Sigmoid colon (tissue), 4 donors: ENCODE measurements at regions not wholly inside any gene's neighbourhood (a gene's known extent, or its start where the extent isn't known, plus 50 kb on each side); places are given as distances from the start of the nearest gene placed in this dataset.

ENCODE experiments used
- POLR2AphosphoS5 ChIP-seq, 4 donors: sonication (generic); formaldehyde crosslinking; IDR thresholded peaks; one replicate each; pipeline ENCODE4 v1.6.1; 2017; ENCODE audit warnings: antibody characterized with exemption in 4 of 4
- TF ChIP-seq, protein P1 (sequence below), 4 experiments: fragments of 450-650 bp in 3 of 4; fragments of 200-600 bp in 1 of 4; IDR thresholded peaks; one replicate each; pipeline ENCODE4 v1.5.1; 2016 to 2019; ENCODE audit warnings: antibody characterized with exemption in 4 of 4, mild to moderate bottlenecking in 3 of 4, moderate library complexity in 2 of 4

GRCh38 chr2:196324211-196324610 lies 152.8 kb upstream of the STK17B start:
- TF ChIP-seq, protein P1, sequence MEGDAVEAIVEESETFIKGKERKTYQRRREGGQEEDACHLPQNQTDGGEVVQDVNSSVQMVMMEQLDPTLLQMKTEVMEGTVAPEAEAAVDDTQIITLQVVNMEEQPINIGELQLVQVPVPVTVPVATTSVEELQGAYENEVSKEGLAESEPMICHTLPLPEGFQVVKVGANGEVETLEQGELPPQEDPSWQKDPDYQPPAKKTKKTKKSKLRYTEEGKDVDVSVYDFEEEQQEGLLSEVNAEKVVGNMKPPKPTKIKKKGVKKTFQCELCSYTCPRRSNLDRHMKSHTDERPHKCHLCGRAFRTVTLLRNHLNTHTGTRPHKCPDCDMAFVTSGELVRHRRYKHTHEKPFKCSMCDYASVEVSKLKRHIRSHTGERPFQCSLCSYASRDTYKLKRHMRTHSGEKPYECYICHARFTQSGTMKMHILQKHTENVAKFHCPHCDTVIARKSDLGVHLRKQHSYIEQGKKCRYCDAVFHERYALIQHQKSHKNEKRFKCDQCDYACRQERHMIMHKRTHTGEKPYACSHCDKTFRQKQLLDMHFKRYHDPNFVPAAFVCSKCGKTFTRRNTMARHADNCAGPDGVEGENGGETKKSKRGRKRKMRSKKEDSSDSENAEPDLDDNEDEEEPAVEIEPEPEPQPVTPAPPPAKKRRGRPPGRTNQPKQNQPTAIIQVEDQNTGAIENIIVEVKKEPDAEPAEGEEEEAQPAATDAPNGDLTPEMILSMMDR (IDR thresholded peaks at IDR 0.05): no peak
- no peak for TF ChIP-seq POLR2AphosphoS5 (IDR thresholded peaks at IDR 0.05)
